ENCODE measurements at regions not wholly inside any gene's neighbourhood (a gene's known extent, or its start where the extent isn't known, plus 50 kb on each side); places are given as distances from the start of the nearest gene placed in this dataset.
"Not testable (repeated sequence)": the region's sequence is repeated elsewhere in the genome, so short reads cannot be mapped to it uniquely, and the experiment has no call there.

DNA sequence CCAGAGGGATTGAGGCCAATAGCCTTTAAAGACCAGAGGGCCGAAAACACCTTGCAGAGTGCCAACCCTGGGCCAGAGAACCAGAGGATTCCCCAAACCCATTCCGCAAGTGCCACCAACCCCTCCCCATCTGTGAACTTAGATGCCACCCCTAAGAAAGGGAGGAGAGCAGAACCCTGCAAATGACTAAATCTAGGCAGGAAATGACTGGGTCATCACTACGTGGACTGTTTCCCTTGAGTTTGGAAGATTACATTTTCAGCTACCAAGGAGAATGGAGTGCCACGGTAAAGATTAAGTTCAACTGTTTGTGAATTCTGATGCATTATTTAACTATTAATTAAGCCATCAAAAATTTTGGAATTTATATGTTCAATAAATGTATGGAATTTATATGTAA is 142.8 kb downstream of the ENC1 start:
- DNase-seq, result no peak

DNA sequence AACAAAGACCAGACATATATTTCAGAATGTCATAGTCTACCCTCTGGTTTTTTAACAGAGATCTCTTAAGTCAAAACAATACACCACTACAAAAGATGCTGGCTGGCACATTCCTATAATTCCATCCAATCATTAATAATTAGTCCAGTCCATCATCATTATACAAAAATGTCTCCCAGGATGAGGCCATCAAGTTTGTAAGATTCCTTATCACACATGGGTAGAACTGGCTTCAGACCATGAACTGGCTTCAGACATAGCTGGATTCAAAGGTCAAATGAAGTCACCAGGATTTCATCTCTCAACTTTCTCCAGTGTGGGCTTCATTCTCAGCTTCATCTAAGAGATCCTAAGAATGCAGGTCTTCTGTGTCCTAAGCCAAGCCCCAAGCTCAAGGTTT is 147.1 kb downstream of the ENC1 start:
- DNase-seq, result no peak

DNA sequence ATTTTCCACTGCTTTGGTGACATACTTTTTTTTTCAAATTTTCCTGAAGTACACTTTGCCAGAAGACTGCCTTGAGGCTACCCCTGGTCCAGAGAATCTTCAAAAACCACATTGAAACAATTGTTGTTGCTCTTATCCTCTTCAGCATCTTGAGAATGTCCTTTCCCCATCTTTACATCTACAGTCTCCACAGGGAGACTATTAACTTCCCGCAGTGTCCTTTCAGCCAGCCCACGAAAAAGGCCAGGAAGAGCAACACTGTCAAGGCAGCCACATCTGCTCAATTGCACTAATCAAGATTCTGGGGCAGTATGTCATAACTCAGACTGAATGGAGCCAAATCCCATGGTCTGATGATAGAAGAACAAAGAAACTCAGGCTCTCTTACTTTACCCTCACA is 148.3 kb downstream of the ENC1 start:
- no peak for DNase-seq

DNA sequence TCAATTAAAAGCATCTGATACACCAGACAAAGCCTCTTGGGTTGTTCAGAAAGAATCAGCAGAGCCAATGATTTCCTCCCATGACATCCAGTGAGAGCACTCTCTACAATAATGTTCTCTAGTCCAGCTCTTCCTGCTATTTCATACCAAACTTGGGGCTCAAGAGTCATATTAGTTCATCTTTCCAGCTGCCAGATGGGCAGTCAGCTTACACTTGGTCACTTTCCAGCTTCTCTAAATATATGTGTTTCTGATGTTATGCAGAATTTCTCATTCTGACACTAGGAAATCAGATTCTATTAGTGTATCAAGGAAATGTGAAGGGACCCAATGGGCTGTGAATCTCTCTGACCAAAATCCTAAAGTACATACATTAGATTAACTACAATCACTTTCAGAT is 148.9 kb downstream of the ENC1 start:
- DNase-seq, result no peak

GRCh38 chr5:74490814-74491213 is 149.7 kb downstream of the ENC1 start:
- DNase-seq, result no peak

DNA sequence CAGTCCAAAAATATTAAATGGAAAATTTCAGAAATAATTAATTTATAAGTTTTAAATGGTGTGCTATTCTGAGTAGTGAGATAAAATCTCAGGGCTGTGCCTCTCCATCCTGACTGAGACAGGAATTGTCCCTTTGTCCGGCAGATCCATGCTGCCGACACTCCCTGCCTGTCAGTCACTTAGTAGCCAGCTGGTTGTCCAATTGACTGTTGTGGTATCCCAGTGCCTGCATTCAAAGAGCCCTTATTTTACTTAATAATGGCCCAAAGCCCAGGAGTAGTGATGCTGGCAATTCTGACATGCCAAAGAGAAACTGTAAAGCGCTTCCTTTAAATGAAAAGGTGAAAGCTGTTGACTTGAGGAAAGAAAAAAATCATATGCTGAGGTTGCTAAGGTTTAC is 157.5 kb downstream of the ENC1 start:
- DNase-seq, result no peak

DNA sequence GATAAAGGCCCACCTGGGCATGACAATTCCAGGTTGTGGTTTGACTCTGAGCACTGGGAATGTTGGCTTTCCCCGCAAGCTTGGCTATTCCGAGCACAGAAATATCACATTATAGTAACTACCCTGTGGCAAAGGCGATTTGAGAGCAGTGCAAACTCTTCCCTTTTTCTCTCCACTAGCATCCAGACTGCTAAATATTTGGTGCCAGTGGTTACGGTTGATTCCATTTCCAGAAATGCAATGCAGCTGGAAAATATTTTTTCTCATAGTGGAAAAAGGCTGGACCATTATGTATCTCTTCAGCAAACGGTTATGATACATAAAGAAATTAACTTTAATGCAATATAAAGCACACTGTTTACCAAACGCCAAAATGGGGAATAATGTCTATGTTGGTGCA is 158.0 kb downstream of the ENC1 start:
- no peak for DNase-seq

DNA sequence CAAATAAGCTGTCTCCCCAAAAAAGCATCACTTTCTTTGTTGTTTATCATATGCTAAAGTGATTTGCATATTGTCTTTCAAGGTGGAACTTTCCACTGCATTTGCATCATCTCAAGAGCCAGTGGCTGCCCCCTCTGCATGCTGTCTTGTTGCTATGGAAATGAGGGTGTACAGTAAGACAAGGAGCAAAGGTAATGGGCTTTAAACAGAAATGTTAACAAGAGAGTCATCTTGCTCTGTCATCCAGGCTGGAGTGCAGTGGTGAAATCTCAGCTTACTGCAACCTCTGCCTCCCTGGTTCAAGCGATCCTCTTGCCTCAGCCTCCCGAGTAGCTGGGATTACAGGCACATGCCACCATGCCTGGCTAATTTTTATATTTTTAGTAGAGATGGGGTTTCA is 159.2 kb downstream of the ENC1 start:
- DNase-seq, result not testable (repeated sequence)

GRCh38 chr5:74480201-74480600 is 160.3 kb downstream of the ENC1 start:
- no peak for DNase-seq

DNA sequence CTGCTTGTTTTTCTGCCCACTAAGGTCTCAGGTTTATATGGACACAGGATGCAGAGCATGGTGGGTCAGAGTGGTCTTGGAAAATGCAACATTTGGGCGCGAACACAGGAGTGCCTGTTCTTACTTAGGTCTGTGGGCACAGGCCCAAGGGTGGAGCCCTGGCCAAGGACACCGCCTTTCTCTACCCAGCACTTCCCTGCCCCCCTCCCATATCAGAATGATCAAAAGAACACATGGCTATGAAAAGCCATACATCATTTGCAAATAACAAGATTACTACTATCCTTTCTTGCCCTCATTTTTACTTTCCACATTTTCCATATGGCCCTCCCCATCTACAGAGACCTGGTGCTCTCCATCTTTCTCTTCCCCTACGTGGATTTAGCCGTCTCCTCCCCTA is 162.2 kb downstream of the ENC1 start:
- DNase-seq, result no peak

DNA sequence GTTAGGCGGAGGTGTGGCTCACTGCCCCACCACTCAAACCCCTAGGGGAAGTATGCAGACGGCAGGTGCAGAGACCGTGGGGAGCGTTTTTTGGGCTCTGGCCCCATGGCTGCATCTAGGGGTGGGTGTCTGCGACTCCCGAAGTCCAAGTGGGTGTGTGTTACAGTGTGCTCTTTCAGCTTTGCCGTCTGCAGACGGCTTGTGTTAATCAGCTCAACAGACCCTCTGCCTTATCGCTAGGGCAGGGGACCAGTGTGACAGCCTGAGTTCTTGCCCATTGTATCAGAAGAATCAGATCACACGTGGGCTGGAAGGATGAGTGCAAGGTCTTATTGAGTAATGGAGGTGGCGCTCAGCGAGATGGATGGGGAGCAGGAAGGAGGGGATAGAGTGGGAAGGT is 162.8 kb downstream of the ENC1 start:
- no peak for DNase-seq

DNA sequence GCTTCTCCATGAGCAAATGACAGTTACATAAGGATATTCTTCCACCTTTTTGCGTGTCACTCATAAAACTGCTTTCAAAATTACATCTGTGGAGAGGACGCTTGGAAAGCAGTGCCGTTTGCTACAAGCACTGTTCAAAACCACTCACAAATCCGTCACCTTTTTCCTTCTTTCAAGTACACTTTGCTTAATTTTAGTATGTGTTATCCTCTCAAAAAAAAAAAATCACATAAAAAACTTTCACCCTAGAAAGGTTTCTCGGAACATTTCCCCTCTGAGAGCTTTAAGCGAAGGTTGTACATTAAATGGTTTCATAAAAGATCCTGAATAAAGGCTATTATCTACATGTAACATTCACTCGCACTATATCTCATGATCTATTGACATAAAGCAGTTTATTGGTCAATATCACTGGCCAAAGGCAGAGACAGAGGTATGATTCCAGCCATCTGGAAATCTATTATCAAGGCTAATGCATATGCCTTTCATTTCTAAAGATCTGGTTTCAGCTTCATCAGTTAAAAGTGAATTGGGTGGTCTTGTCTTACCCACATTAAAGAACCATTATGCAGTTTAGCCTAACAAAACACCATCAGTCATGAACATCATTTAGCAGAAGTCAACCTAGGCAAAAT is 163.6 kb downstream of the ENC1 start:
- no peak for DNase-seq

GRCh38 chr5:74476046-74476818 is 164.3 kb downstream of the ENC1 start:
- no peak for DNase-seq

DNA sequence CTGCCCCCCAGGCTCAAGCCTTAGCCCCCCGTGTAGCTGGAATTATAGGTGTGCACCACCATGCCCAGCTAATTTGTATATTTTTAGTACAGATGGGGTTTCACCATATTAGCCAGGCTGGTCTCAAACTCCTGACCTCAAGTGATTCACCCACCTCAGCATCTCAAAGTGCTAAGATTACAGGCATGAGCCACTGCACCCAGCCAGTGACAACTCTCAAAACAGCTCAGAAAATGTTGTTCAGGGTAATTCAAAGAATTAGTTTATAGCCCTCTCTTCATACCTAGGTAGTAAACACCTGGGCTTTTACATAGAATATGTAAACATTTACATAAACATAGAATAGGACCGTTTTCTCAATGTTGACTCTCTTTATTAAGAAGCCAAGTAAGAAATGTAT is 168.7 kb downstream of the ENC1 start:
- no peak for DNase-seq

- no peak for DNase-seq
Measured at GRCh38 chr5:74469234-74469994, 171.1 kb downstream of the ENC1 start.

DNA sequence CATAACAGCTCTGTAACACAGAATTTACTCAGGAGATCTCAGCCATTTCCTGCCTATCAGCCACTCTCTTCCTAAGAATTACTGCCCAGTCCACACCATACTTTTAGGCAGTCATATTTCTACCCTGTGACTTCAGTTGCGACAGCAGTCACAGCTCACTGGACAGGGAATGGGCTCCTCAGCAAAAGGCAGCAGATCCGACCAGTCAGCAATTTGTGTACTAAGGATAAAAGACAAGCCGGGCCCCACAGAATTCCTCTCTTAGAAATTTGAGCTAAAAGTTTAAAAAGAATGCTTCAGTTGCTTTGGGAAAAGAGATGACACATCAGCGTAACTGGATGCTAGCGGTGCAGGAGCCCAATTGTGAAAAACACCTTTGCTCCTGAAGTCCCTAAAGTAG is 172.1 kb downstream of the ENC1 start:
- DNase-seq, result no peak

- DNase-seq, result no peak
Measured at GRCh38 chr5:74465724-74466123, 174.8 kb downstream of the ENC1 start.

DNA sequence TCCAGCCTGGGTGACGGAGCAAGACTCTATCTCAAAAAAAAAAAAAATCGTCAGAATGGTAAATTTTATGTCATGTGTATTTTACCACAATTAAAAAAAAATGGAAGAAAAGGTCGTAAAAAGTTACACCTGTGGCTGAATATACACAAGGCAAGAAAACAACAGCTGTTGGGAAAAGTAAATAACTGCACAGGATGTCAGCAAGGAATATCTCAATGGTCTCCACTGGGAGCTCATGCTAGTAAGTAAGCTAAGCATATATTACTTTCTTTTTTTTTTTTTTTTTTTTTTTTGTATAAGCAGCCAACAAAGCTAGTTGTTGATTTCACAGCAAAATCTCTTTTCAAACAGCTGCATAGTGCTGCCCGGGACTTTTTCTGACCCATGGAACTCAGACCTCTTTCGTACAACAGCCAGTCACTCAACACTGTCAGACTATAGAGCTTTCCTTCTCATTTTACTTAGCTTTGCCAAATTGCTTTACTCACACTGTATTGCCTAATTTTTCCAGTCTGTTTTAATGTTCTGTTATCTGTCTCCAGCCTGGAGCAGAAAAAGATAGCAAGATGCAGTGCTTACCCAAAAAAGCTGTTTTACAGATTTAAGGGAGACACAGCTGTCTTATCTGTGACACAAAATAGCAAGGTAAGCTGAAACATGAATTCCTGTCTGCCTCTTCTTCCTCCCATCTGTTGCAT is 175.9 kb downstream of the ENC1 start:
- DNase-seq, result no peak

DNA sequence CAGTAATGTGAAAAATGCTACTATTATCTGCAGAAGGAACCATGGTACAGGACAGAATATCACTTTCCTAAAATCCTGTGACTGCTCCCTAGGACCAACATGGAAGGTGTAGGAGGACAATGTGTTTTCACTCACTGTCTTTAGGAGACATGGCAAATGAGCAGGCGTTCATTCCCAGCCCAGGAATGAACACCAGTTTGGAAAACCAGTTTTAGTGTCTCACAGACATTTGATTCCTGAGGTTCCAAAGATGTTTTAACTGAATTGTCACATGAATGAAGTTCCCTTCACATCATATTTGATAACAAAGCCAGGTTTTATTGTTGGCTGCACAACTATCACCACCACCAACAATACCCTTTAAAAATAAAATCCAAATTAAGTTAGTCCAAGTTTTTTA is 178.2 kb downstream of the ENC1 start:
- no peak for DNase-seq

GRCh38 chr5:74461251-74461650 is 179.3 kb downstream of the ENC1 start:
- no peak for DNase-seq

GRCh38 chr5:74460694-74461093 is 179.8 kb downstream of the ENC1 start:
- DNase-seq, result no peak

GRCh38 chr5:74459984-74460383 is 180.5 kb downstream of the ENC1 start:
- no peak for DNase-seq

DNA sequence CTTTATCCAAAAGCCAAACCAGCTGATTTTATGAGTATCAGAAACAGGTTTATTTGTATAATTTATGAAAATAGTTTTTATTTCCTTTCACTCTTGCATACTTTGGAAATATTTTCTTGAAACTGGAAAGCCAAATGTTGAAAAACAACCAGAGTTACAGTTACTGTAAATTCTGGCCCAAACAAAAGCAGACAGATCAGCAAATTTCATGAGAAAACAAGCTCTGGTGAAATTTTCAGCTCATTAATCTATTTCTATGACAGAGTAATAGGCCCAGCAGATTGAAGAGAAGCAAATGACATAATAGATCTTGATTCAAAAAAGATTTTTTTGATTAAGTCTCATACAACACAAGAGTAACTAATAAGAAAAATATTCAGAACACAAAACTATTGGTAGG is 182.7 kb downstream of the ENC1 start:
- DNase-seq, result no peak
